ENCODE measurements at regions not wholly inside any gene's neighbourhood (a gene's known extent, or its start where the extent isn't known, plus 50 kb on each side); places are given as distances from the start of the nearest gene placed in this dataset.

GRCh38 chr1:55584526-55585401 is 369.6 kb upstream of the USP24 start:
- DNase-seq: no peak

GRCh38 chr1:55582084-55582483 is 366.9 kb upstream of the USP24 start:
- no peak for DNase-seq

- DNase-seq: no peak
Observed at GRCh38 chr1:55580845-55581332, 365.7 kb upstream of the USP24 start.

GRCh38 chr1:55579332-55580001 is 364.3 kb upstream of the USP24 start:
- DNase-seq: no peak

GRCh38 chr1:55578646-55579045 is 363.5 kb upstream of the USP24 start:
- no peak for DNase-seq

- no peak for DNase-seq
Observed at GRCh38 chr1:55575571-55576279, 360.6 kb upstream of the USP24 start.

- no peak for DNase-seq
Observed at GRCh38 chr1:55574691-55575225, 359.6 kb upstream of the USP24 start.

- no peak for DNase-seq
Observed at GRCh38 chr1:55572878-55573734, 357.9 kb upstream of the USP24 start.

GRCh38 chr1:55571767-55572166 is 356.6 kb upstream of the USP24 start:
- no peak for DNase-seq

GRCh38 chr1:55569417-55569816 is 354.3 kb upstream of the USP24 start:
- no peak for DNase-seq

GRCh38 chr1:55568732-55569131 is 353.6 kb upstream of the USP24 start:
- DNase-seq: no peak

- DNase-seq: no peak
Observed at GRCh38 chr1:55560266-55560665, 345.1 kb upstream of the USP24 start.

- no peak for DNase-seq
Observed at GRCh38 chr1:55559842-55560241, 344.7 kb upstream of the USP24 start.

GRCh38 chr1:55559161-55559611 is 344.0 kb upstream of the USP24 start:
- no peak for DNase-seq

GRCh38 chr1:55558515-55558914 is 343.4 kb upstream of the USP24 start:
- DNase-seq: no peak

GRCh38 chr1:55555956-55556725 is 341.0 kb upstream of the USP24 start:
- DNase-seq: no peak

GRCh38 chr1:55554611-55555010 is 339.4 kb upstream of the USP24 start:
- DNase-seq: no peak

- DNase-seq: no peak
Observed at GRCh38 chr1:55552636-55553035, 337.5 kb upstream of the USP24 start.

GRCh38 chr1:55547405-55547804 is 332.2 kb upstream of the USP24 start:
- DNase-seq: no peak

- no peak for DNase-seq
Observed at GRCh38 chr1:55546553-55546952, 331.4 kb upstream of the USP24 start.

GRCh38 chr1:55544826-55545225 is 329.7 kb upstream of the USP24 start:
- no peak for DNase-seq
